ENCODE measurements at regions not wholly inside any gene's neighbourhood (a gene's known extent, or its start where the extent isn't known, plus 50 kb on each side); places are given as distances from the start of the nearest gene placed in this dataset.
"Not testable (repeated sequence)": the region's sequence is repeated elsewhere in the genome, so short reads cannot be mapped to it uniquely, and the experiment has no call there.

DNA sequence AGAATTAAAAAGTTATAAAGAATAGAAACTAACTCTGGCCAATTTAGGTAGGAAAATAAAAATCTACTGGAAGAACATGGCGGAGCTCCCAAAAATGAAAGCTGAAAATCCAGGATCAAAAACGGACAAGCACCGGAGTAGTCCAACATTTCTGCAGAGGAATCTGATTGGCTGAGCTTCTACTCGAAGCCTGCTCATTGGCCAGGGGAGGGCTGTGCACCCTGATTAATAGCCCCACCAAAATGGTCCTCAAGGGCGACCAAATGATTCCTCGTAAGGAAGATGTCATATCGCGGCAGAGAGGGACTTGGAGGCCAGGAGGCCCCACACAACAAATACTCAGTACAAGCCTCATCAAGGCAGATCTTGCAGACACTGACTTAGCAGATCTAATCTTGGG, 900.7 kb downstream of the UQCRFS1 start:
- POLR2A ChIA-PET: no interaction called here
- H3K27me3 ChIP-seq (replicated peaks in 2 of 5; ENCODE audit: control insufficient read depth in 4 of 5, insufficient read depth in 5 of 5, low read length in 4 of 5): no peaks in the 10 kb centered on the region
- no peak overlapping the region for H3K27ac ChIP-seq (ENCODE audit: insufficient read depth in 1 of 2, low read depth in 1 of 2, low read length in 2 of 2, poor library complexity in 1 of 2, severe bottlenecking in 2 of 2)
- no peaks in the 10 kb centered on the region for H3K4me1 ChIP-seq (ENCODE audit: control extremely low read depth in 1 of 4, control insufficient read depth in 4 of 4, insufficient read depth in 4 of 4, low read length in 3 of 4)
- 96% methylated on average over 8 of the region's 8 CpGs for WGBS (ENCODE audit: insufficient coverage)
- no peak overlapping the region for H3K4me3 ChIP-seq (ENCODE audit: control insufficient read depth in 1 of 7, extremely low read depth in 1 of 7, insufficient read depth in 4 of 7, low read depth in 2 of 7, low read length in 6 of 7)
- H3K9me3 ChIP-seq (ENCODE audit: control extremely low read depth in 1 of 5, control insufficient read depth in 4 of 5, insufficient read depth in 2 of 5, low read depth in 1 of 5, low read length in 4 of 5): no peaks in the 10 kb centered on the region
- DNase-seq: no peak
- CTCF ChIA-PET: no interaction called here
- H3K36me3 ChIP-seq (ENCODE audit: control insufficient read depth in 4 of 4, insufficient read depth in 4 of 4, low read length in 3 of 4): no peaks in the 10 kb centered on the region

DNA sequence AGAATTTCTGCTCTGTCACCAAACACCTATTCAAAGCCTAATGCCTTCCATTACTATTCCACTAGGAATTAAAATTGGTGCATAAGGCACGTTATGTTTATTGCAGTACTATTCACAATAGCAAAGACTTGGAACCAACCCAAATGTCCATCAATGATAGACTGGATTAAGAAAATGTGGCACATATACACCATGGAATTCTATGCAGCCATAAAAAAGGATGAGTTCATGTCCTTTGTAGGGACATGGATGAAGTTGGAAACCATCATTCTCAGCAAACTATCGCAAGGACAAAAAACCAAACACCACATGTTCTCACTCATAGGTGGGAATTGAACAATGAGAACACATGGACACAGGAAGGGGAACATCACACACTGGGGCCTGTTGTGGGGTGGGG, 902.1 kb downstream of the UQCRFS1 start:
- POLR2A ChIA-PET; H3K9me3 ChIP-seq (ENCODE audit: control extremely low read depth in 1 of 5, control insufficient read depth in 4 of 5, insufficient read depth in 2 of 5, low read depth in 1 of 5, low read length in 4 of 5); H3K4me3 ChIP-seq (ENCODE audit: control insufficient read depth in 1 of 7, extremely low read depth in 1 of 7, insufficient read depth in 4 of 7, low read depth in 2 of 7, low read length in 6 of 7); H3K27me3 ChIP-seq (replicated peaks in 2 of 5; ENCODE audit: control insufficient read depth in 4 of 5, insufficient read depth in 5 of 5, low read length in 4 of 5); H3K27ac ChIP-seq (ENCODE audit: insufficient read depth in 1 of 2, low read depth in 1 of 2, low read length in 2 of 2, poor library complexity in 1 of 2, severe bottlenecking in 2 of 2); CTCF ChIA-PET; H3K36me3 ChIP-seq (ENCODE audit: control insufficient read depth in 4 of 4, insufficient read depth in 4 of 4, low read length in 3 of 4); DNase-seq; H3K4me1 ChIP-seq (ENCODE audit: control extremely low read depth in 1 of 4, control insufficient read depth in 4 of 4, insufficient read depth in 4 of 4, low read length in 3 of 4): not testable (repeated sequence)
- WGBS (ENCODE audit: insufficient coverage): no CpG with 5 or more reads among the region's 2 CpGs

GRCh38 chr19:28309070-28309469, 903.9 kb downstream of the UQCRFS1 start:
- ChIA-PET CTCF (no interaction called here), POLR2A (no interaction called here)

DNA sequence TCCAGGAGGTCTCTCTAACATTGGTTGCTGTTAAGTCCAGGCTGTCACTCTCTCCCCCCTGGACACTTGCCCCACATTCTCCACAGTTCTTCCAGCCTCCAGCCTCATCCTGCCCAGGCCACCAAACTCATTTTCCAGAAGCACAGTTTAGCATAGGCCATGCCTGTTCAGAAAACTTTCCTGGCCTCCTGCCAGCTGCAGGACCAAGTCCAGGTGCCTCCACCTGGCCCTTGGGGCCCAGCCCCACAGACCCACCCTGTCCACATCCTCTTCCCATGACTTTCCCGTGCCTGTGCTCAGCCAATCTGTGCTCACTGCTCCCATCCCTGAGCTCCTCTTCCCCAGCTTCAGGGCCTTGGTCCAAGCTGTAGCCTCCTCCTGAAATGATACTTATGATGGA, 905.0 kb downstream of the UQCRFS1 start:
- Histone ChIP-seq H3K36me3 (ENCODE audit: control insufficient read depth in 4 of 4, insufficient read depth in 4 of 4, low read length in 3 of 4) (no peaks in the 10 kb centered on the region), H3K27ac (ENCODE audit: insufficient read depth in 1 of 2, low read depth in 1 of 2, low read length in 2 of 2, poor library complexity in 1 of 2, severe bottlenecking in 2 of 2) (no peak overlapping the region), H3K9me3 (ENCODE audit: control extremely low read depth in 1 of 5, control insufficient read depth in 4 of 5, insufficient read depth in 2 of 5, low read depth in 1 of 5, low read length in 4 of 5) (no peaks in the 10 kb centered on the region), H3K4me3 (ENCODE audit: control insufficient read depth in 1 of 7, extremely low read depth in 1 of 7, insufficient read depth in 4 of 7, low read depth in 2 of 7, low read length in 6 of 7) (no peak overlapping the region), H3K4me1 (ENCODE audit: control extremely low read depth in 1 of 4, control insufficient read depth in 4 of 4, insufficient read depth in 4 of 4, low read length in 3 of 4) (no peaks in the 10 kb centered on the region), H3K27me3 (replicated peaks in 2 of 5; ENCODE audit: control insufficient read depth in 4 of 5, insufficient read depth in 5 of 5, low read length in 4 of 5) (no peaks in the 10 kb centered on the region)
- no peak for DNase-seq
- POLR2A ChIA-PET: no interaction called here
- CTCF ChIA-PET: no interaction called here
- WGBS (ENCODE audit: insufficient coverage): 43% methylated on average over 1 of the region's 1 CpG

More at GRCh38 chr19:28309070-28309469, 903.9 kb downstream of the UQCRFS1 start:
- WGBS (ENCODE audit: insufficient coverage): 94% methylated on average over 4 of the region's 5 CpGs
- no peaks in the 10 kb centered on the region for H3K4me1 ChIP-seq (ENCODE audit: control extremely low read depth in 1 of 4, control insufficient read depth in 4 of 4, insufficient read depth in 4 of 4, low read length in 3 of 4)
- H3K9me3 ChIP-seq (ENCODE audit: control extremely low read depth in 1 of 5, control insufficient read depth in 4 of 5, insufficient read depth in 2 of 5, low read depth in 1 of 5, low read length in 4 of 5): no peaks in the 10 kb centered on the region
- no peaks in the 10 kb centered on the region for H3K27me3 ChIP-seq (replicated peaks in 2 of 5; ENCODE audit: control insufficient read depth in 4 of 5, insufficient read depth in 5 of 5, low read length in 4 of 5)
- no peak overlapping the region for H3K4me3 ChIP-seq (ENCODE audit: control insufficient read depth in 1 of 7, extremely low read depth in 1 of 7, insufficient read depth in 4 of 7, low read depth in 2 of 7, low read length in 6 of 7)
- H3K27ac ChIP-seq (ENCODE audit: insufficient read depth in 1 of 2, low read depth in 1 of 2, low read length in 2 of 2, poor library complexity in 1 of 2, severe bottlenecking in 2 of 2): no peak overlapping the region
- DNase-seq: no peak
- H3K36me3 ChIP-seq (ENCODE audit: control insufficient read depth in 4 of 4, insufficient read depth in 4 of 4, low read length in 3 of 4): no peaks in the 10 kb centered on the region

DNA sequence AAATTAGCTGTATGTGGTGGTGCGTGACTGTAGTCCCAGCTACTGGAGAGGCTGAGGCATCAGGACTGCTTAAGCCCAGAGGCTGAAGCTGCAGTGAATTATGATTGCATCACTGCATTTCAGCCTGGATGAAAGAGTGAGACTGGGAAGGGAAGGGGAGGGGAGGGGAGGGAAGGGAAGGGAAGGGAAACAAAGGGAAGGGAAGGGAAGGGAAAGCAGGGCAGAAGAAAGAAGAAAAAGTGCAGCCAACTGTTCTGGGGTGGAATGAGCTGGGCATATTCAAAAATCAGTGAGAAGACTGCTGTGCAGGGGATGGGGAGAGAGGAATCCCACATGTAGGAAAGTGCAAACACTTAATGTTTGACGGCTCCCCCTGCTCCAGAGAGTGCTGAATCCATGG, 905.5 kb downstream of the UQCRFS1 start:
- Histone ChIP-seq H3K27me3 (replicated peaks in 2 of 5; ENCODE audit: control insufficient read depth in 4 of 5, insufficient read depth in 5 of 5, low read length in 4 of 5) (no peaks in the 10 kb centered on the region), H3K36me3 (ENCODE audit: control insufficient read depth in 4 of 4, insufficient read depth in 4 of 4, low read length in 3 of 4) (no peaks in the 10 kb centered on the region), H3K4me3 (ENCODE audit: control insufficient read depth in 1 of 7, extremely low read depth in 1 of 7, insufficient read depth in 4 of 7, low read depth in 2 of 7, low read length in 6 of 7) (no peak overlapping the region), H3K27ac (ENCODE audit: insufficient read depth in 1 of 2, low read depth in 1 of 2, low read length in 2 of 2, poor library complexity in 1 of 2, severe bottlenecking in 2 of 2) (no peak overlapping the region), H3K9me3 (ENCODE audit: control extremely low read depth in 1 of 5, control insufficient read depth in 4 of 5, insufficient read depth in 2 of 5, low read depth in 1 of 5, low read length in 4 of 5) (no peaks in the 10 kb centered on the region), H3K4me1 (ENCODE audit: control extremely low read depth in 1 of 4, control insufficient read depth in 4 of 4, insufficient read depth in 4 of 4, low read length in 3 of 4) (no peaks in the 10 kb centered on the region)
- POLR2A ChIA-PET: no interaction called here
- DNase-seq: no peak
- CTCF ChIA-PET: no interaction called here
- WGBS (ENCODE audit: insufficient coverage): 90% methylated on average over 2 of the region's 2 CpGs

DNA sequence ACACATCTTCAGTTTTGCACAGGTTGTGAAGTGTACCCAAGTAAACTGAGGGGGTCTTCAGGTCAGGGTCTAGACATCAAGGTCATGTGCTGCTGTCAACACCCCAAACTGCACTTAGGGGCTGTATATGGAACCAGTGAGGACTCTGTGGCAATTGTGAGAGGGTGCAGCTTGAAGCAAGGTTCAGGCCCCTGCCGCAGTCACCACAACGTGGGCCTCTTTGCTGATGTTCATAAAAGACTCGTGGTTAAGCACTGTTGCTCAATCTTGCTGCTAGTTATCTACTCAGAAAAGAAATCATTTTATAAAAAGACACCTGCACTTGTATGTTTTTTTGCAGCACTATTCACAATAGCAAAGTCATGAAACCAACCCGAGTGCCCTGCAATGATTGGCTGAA, 907.4 kb downstream of the UQCRFS1 start:
- Histone ChIP-seq H3K4me1 (ENCODE audit: control extremely low read depth in 1 of 4, control insufficient read depth in 4 of 4, insufficient read depth in 4 of 4, low read length in 3 of 4) (no peaks in the 10 kb centered on the region), H3K4me3 (ENCODE audit: control insufficient read depth in 1 of 7, extremely low read depth in 1 of 7, insufficient read depth in 4 of 7, low read depth in 2 of 7, low read length in 6 of 7) (no peak overlapping the region), H3K27me3 (replicated peaks in 2 of 5; ENCODE audit: control insufficient read depth in 4 of 5, insufficient read depth in 5 of 5, low read length in 4 of 5) (no peaks in the 10 kb centered on the region), H3K36me3 (ENCODE audit: control insufficient read depth in 4 of 4, insufficient read depth in 4 of 4, low read length in 3 of 4) (no peaks in the 10 kb centered on the region), H3K27ac (ENCODE audit: insufficient read depth in 1 of 2, low read depth in 1 of 2, low read length in 2 of 2, poor library complexity in 1 of 2, severe bottlenecking in 2 of 2) (no peak overlapping the region), H3K9me3 (ENCODE audit: control extremely low read depth in 1 of 5, control insufficient read depth in 4 of 5, insufficient read depth in 2 of 5, low read depth in 1 of 5, low read length in 4 of 5) (no peaks in the 10 kb centered on the region)
- ChIA-PET CTCF (no interaction called here), POLR2A (no interaction called here)
- WGBS (ENCODE audit: insufficient coverage): 97% methylated on average over 3 of the region's 4 CpGs
- DNase-seq: no peak

DNA sequence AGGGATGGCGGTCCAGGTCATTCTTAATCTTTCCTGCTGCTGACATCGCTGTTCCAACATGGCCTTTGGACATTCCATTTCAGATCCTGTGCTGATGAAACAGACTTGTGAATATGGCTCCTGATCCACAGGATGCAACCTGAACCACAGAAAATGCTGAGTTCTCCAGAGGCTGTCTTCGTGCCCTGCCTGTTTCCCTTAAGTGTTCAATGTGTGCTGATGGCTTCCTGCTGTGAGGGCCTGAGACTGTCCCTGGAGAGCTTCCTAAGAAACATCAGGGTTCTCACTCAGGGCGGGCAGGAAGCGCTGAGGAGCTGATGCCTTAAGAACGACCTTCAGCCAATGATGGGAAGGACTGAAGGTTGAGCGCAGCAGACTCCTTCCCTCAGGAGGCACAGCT, 909.4 kb downstream of the UQCRFS1 start:
- Histone ChIP-seq H3K9me3 (ENCODE audit: control extremely low read depth in 1 of 5, control insufficient read depth in 4 of 5, insufficient read depth in 2 of 5, low read depth in 1 of 5, low read length in 4 of 5) (no peaks in the 10 kb centered on the region), H3K27me3 (replicated peaks in 2 of 5; ENCODE audit: control insufficient read depth in 4 of 5, insufficient read depth in 5 of 5, low read length in 4 of 5) (peaks cover 0 to 2% (median 0%) of the 10 kb centered on the region in 5 experiments), H3K4me1 (ENCODE audit: control extremely low read depth in 1 of 4, control insufficient read depth in 4 of 4, insufficient read depth in 4 of 4, low read length in 3 of 4) (no peaks in the 10 kb centered on the region), H3K36me3 (ENCODE audit: control insufficient read depth in 4 of 4, insufficient read depth in 4 of 4, low read length in 3 of 4) (no peaks in the 10 kb centered on the region), H3K4me3 (ENCODE audit: control insufficient read depth in 1 of 7, extremely low read depth in 1 of 7, insufficient read depth in 4 of 7, low read depth in 2 of 7, low read length in 6 of 7) (no peak overlapping the region), H3K27ac (ENCODE audit: insufficient read depth in 1 of 2, low read depth in 1 of 2, low read length in 2 of 2, poor library complexity in 1 of 2, severe bottlenecking in 2 of 2) (no peak overlapping the region)
- ChIA-PET POLR2A (no interaction called here), CTCF (interaction anchor here (0.9 to 1.7 kb wide), 2 partner anchors 15 to 20 kb away, joined by 3 read pairs; no protein-coding TSS in a partner anchor)
- DNase-seq: no peak
- 90% methylated on average over 7 of the region's 7 CpGs for WGBS (ENCODE audit: insufficient coverage)

Data from common myeloid progenitor, CD34-positive (primary cell).